K562 (cell line): ENCODE measurements at regions not wholly inside any gene's neighbourhood (a gene's known extent, or its start where the extent isn't known, plus 50 kb on each side); places are given as distances from the start of the nearest gene placed in this dataset.

Source experiments
- ATAC-seq: fragments of 200-7000 bp; cut with Tn5 transposase; 3 replicates; pipeline ENCODE4 v1.9.1; 2020; ENCODE audit warnings: moderate library complexity
- BruUV-seq: library from RNA; stranded (reverse); fragments of 400-500 nt; replicated peaks from 2 replicates; lab custom pipeline; 2021; lab: Mats Ljungman, UMichigan
- CTCF ChIA-PET: fragments of 300-600 bp; formaldehyde crosslinking; extraction: SDS; loops from one replicate; lab custom pipeline; 2021; ENCODE audit warnings: low intra/inter-chr PET ratio; lab: Yijun Ruan, JAX
- POLR2A ChIA-PET: fragments of 300-600, 350-650 bp; sonication (Branson Sonifier 250); formaldehyde crosslinking; extraction: SDS; loops from one replicate; lab custom pipeline; 2021; ENCODE audit warnings: antibody characterized with exemption, inconsistent platforms; lab: Yijun Ruan, JAX
- DNase-seq, 4 experiments: peaks; one replicate each; pipeline versions ENCODE4 v3.0.0 to v3.0.0-alpha.2; 2011 to 2018; ENCODE audit warnings: low spot score in 3 of 4, mixed read lengths in 3 of 4; ENCODE audit errors: extremely low read depth in 1 of 4
- FAIRE-seq: peaks from 2 replicates; lab custom pipeline; 2011; peaks lifted over from hg19 to GRCh38; lab: Jason Lieb, UNC
- H2AFZ ChIP-seq: 2 replicates; pipeline ENCODE4 v1.6.0; 2011; ENCODE audit warnings: low read depth, low read length, control low read depth, inconsistent platforms
- H3K27ac ChIP-seq: fragments of 200-600 bp; 3 replicates; pipeline ENCODE4 v1.8.0; 2011; ENCODE audit warnings: low read depth, mild to moderate bottlenecking, control low read depth, inconsistent platforms, low read length, moderate library complexity, mixed read lengths; ENCODE audit errors: extremely low read depth
- H3K27me3 ChIP-seq, 2 experiments: fragments of 300-600 bp in 1 of 2; 2 replicates in 1 of 2; 3 replicates in 1 of 2; pipeline versions ENCODE4 v1.6.0 to v1.8.0; 2011; ENCODE audit warnings: inconsistent platforms in 2 of 2, low read length in 2 of 2, mild to moderate bottlenecking in 1 of 2, mixed read lengths in 1 of 2, moderate library complexity in 1 of 2; ENCODE audit not compliant: control insufficient read depth in 2 of 2, insufficient read depth in 2 of 2
- H3K36me3 ChIP-seq: fragments of 300-600 bp; 3 replicates; pipeline ENCODE4 v1.8.0; 2011; ENCODE audit warnings: mild to moderate bottlenecking, low read length, inconsistent platforms; ENCODE audit not compliant: control insufficient read depth, insufficient read depth
- H3K4me1 ChIP-seq, 2 experiments: fragments of 200-600 bp in 1 of 2; replicated peaks in 1 of 2; 2 replicates in 1 of 2; 3 replicates in 1 of 2; pipeline versions ENCODE4 v1.5.1 to v1.8.0; 2011; ENCODE audit warnings: inconsistent platforms in 2 of 2, low read length in 2 of 2, mild to moderate bottlenecking in 1 of 2, mixed read lengths in 1 of 2, moderate library complexity in 1 of 2; ENCODE audit not compliant: control insufficient read depth in 2 of 2, insufficient read depth in 2 of 2
- H3K4me2 ChIP-seq: 2 replicates; pipeline ENCODE4 v1.6.1; 2011; ENCODE audit warnings: low read length, control low read depth, inconsistent platforms, mixed read lengths; ENCODE audit not compliant: insufficient read depth
- H3K4me3 ChIP-seq: fragments of 200-600 bp; sonication (generic), shearing (Covaris generic); 2 replicates; pipeline ENCODE4 v1.5.1; 2016; ENCODE audit warnings: control low read depth, inconsistent platforms
- H3K79me2 ChIP-seq: fragments of 200-600 bp; 3 replicates; pipeline ENCODE4 v1.8.0; 2011; ENCODE audit warnings: low read length, inconsistent platforms; ENCODE audit not compliant: control insufficient read depth, insufficient read depth
- H3K9ac ChIP-seq, 2 experiments: 2 replicates each; pipeline versions ENCODE4 v1.6.0 to v1.6.1; 2011; ENCODE audit warnings: low read depth in 2 of 2, low read length in 2 of 2, control low read depth in 1 of 2, inconsistent platforms in 1 of 2, mild to moderate bottlenecking in 1 of 2, mixed read lengths in 1 of 2; ENCODE audit not compliant: insufficient read depth in 1 of 2
- H3K9me1 ChIP-seq: one replicate; pipeline ENCODE4 v1.6.0; 2011; ENCODE audit warnings: inconsistent platforms, mild to moderate bottlenecking, low read length, moderate library complexity; ENCODE audit not compliant: control insufficient read depth, insufficient read depth
- H3K9me3 ChIP-seq: replicated peaks from 2 replicates; pipeline ENCODE4 v1.5.1; 2011; ENCODE audit warnings: low read depth, low read length, inconsistent platforms; ENCODE audit not compliant: control insufficient read depth, insufficient read depth
- H4K20me1 ChIP-seq: replicated peaks from 2 replicates; pipeline ENCODE4 v1.6.1; 2011; ENCODE audit warnings: low read length, inconsistent platforms, mixed read lengths; ENCODE audit not compliant: control insufficient read depth, insufficient read depth
- ASH1L ChIP-seq: fragments of 450-650 bp; IDR thresholded peaks from 2 replicates; pipeline ENCODE4 v1.6.1; 2018; ENCODE audit warnings: borderline replicate concordance, mild to moderate bottlenecking, low read depth; ENCODE audit not compliant: partially characterized antibody
- BHLHE40 ChIP-seq: IDR thresholded peaks from 2 replicates; pipeline ENCODE4 v1.6.1; 2011; ENCODE audit warnings: low read length, improper control_type of control experiment
- DNMT1 ChIP-seq: fragments of 450-650 bp; IDR thresholded peaks from 2 replicates; pipeline ENCODE4 v1.6.1; 2016; ENCODE audit warnings: antibody characterized with exemption, mild to moderate bottlenecking
- HDAC3 ChIP-seq: fragments of 450-650 bp; IDR thresholded peaks from 2 replicates; pipeline ENCODE4 v1.6.1; 2018; ENCODE audit warnings: borderline replicate concordance, mild to moderate bottlenecking, moderate library complexity; ENCODE audit not compliant: partially characterized antibody
- JUNB ChIP-seq: fragments of 450-650 bp; formaldehyde crosslinking; conservative IDR thresholded peaks from 2 replicates; pipeline ENCODE4 v1.4.0; 2020; ENCODE audit warnings: mild to moderate bottlenecking
- LEF1 ChIP-seq: fragments of 450-650 bp; IDR thresholded peaks from 2 replicates; pipeline ENCODE4 v1.6.1; 2016; ENCODE audit warnings: mild to moderate bottlenecking
- MCM2 ChIP-seq: fragments of 450-650 bp; IDR thresholded peaks from 2 replicates; pipeline ENCODE4 v1.6.1; 2017; ENCODE audit warnings: low read depth, mild to moderate bottlenecking
- MEIS2 ChIP-seq: fragments of 450-650 bp; IDR thresholded peaks from 2 replicates; pipeline ENCODE4 v1.6.1; 2014; ENCODE audit warnings: mild to moderate bottlenecking; ENCODE audit not compliant: partially characterized antibody
- MIER1 ChIP-seq: fragments of 450-650 bp; IDR thresholded peaks from 2 replicates; pipeline ENCODE4 v1.6.1; 2016; ENCODE audit warnings: antibody characterized with exemption, mild to moderate bottlenecking, low read depth
- RFX7 ChIP-seq: fragments of 250-450 bp; sonication (Bioruptor Pico); IDR thresholded peaks from 2 replicates; pipeline ENCODE4 v1.5.1; 2021; ENCODE audit warnings: mild to moderate bottlenecking
- SETDB1 ChIP-seq: IDR thresholded peaks from one replicate; pipeline ENCODE4 v1.6.1; 2012; ENCODE audit warnings: low read length, control low read depth, inconsistent platforms
- SREBF2 ChIP-seq: sonication (generic); formaldehyde crosslinking; IDR thresholded peaks from 2 replicates; pipeline ENCODE4 v1.4.0; 2020; ENCODE audit warnings: mild to moderate bottlenecking, missing genetic modification reagents
- STAG1 ChIP-seq: sonication (generic); formaldehyde crosslinking; IDR thresholded peaks from 2 replicates; pipeline ENCODE4 v1.5.0; 2020; ENCODE audit warnings: missing genetic modification reagents, borderline replicate concordance
- TAF15 ChIP-seq: fragments of 200-400 bp; formaldehyde crosslinking; IDR thresholded peaks from 2 replicates; pipeline ENCODE4 v1.6.1; 2017; ENCODE audit warnings: mild to moderate bottlenecking, low read depth, low read length, moderate library complexity
- XRCC5 ChIP-seq: fragments of 200-400 bp; formaldehyde crosslinking; IDR thresholded peaks from 2 replicates; pipeline ENCODE4 v1.6.1; 2017; ENCODE audit warnings: low read depth, mild to moderate bottlenecking, low read length
- ZNF121 ChIP-seq: sonication (generic); formaldehyde crosslinking; conservative IDR thresholded peaks from 2 replicates; pipeline ENCODE4 v1.8.0; 2022; ENCODE audit warnings: missing genetic modification reagents
- ZNF253 ChIP-seq: fragments of 250-450 bp; sonication (Bioruptor Pico); conservative IDR thresholded peaks from 2 replicates; pipeline ENCODE4 v1.6.1; 2021; ENCODE audit warnings: mild to moderate bottlenecking
- ZNF592 ChIP-seq: fragments of 450-650 bp; IDR thresholded peaks from 2 replicates; pipeline ENCODE4 v1.6.1; 2017; ENCODE audit warnings: antibody characterized with exemption, mild to moderate bottlenecking
- ZNF668 ChIP-seq: fragments of 250-450 bp; sonication (Bioruptor Pico); IDR thresholded peaks from 2 replicates; pipeline ENCODE4 v1.8.0; 2022; ENCODE audit warnings: mild to moderate bottlenecking, inconsistent platforms
- ZNF695 ChIP-seq: fragments of 450-650 bp; formaldehyde crosslinking; IDR thresholded peaks from 2 replicates; pipeline ENCODE4 v1.4.0; 2020; ENCODE audit warnings: mild to moderate bottlenecking, moderate library complexity
- ZNF778 ChIP-seq: fragments of 450-650 bp; formaldehyde crosslinking; IDR thresholded peaks from 2 replicates; pipeline ENCODE4 v1.4.0; 2020; ENCODE audit warnings: mild to moderate bottlenecking, moderate library complexity
- WGBS: fragments of 100-300 bp; shearing (Covaris generic); methylation state at CpG from one replicate; pipeline ENCODE4 v1.1.6; 2016; ENCODE audit warnings: low coverage, mixed read lengths; ENCODE audit not compliant: insufficient coverage; ENCODE audit errors: missing lambda C conversion rate; 5-methylcytosine and 5-hydroxymethylcytosine counted together
- in situ Hi-C: fragments of 300-500 bp; cut with MboI; formaldehyde crosslinking; loops from 4 replicates; pipeline ENCODE4 v1.15.0; 2018; ENCODE audit warnings: inconsistent platforms, mixed read lengths
- intact Hi-C: fragments of 100-400 bp; cut with micrococcal nuclease; formaldehyde crosslinking; loops from 2 replicates; pipeline ENCODE4 v1.14.2; 2022

GRCh38 chr13:84821261-84821660, 939.0 kb upstream of the SLITRK1 start (continued):
- TF ChIP-seq ZNF778, result no peak
- TF ChIP-seq BHLHE40, result no peak
- no peak for TF ChIP-seq SETDB1
- TF ChIP-seq ZNF253 (CRISPR knock-in tag), result no peak
- no peak for TF ChIP-seq XRCC5
- TF ChIP-seq ZNF121 (CRISPR knock-in tag), result no peak
- TF ChIP-seq ZNF695, result no peak
- no peak for TF ChIP-seq JUNB (CRISPR knock-in tag)
- TF ChIP-seq, all 486 proteins: peak for 0

GRCh38 chr13:84816567-84817105, 934.4 kb upstream of the SLITRK1 start:
- H3K4me1 ChIP-seq, result no peaks in the 10 kb centered on the region
- H3K4me2 ChIP-seq, result no peak overlapping the region
- H3K9ac ChIP-seq, result no peak overlapping the region
- no peak for ATAC-seq
- no peak for DNase-seq
- no peaks in the 10 kb centered on the region for H3K9me3 ChIP-seq
- no peak overlapping the region for H2AFZ ChIP-seq
- no peaks in the 10 kb centered on the region for H3K79me2 ChIP-seq
- no peaks in the 10 kb centered on the region for H3K9me1 ChIP-seq
- no peaks in the 10 kb centered on the region for H4K20me1 ChIP-seq
- no peak for TF ChIP-seq MCM2
- TF ChIP-seq ZNF668 (CRISPR knock-in tag), result no peak
- TF ChIP-seq MEIS2, result no peak
- no peak for TF ChIP-seq ZNF592
- no peak for TF ChIP-seq MIER1
- no peak for TF ChIP-seq DNMT1
- TF ChIP-seq ASH1L, result no peak
- no peak for TF ChIP-seq TAF15
- TF ChIP-seq LEF1, result no peak
- TF ChIP-seq STAG1 (CRISPR knock-in tag), result no peak
- TF ChIP-seq HDAC3, result no peak
- no peak for TF ChIP-seq RFX7 (CRISPR knock-in tag)
- no peak for TF ChIP-seq SREBF2 (CRISPR knock-in tag)
- ChIA-PET CTCF (no interaction called here), POLR2A (no interaction called here)
- 0% methylated on average over 4 of the region's 4 CpGs for WGBS
- in situ Hi-C loops (no loop called here), intact Hi-C loops (no loop called here)
- no peak overlapping the region for H3K27ac ChIP-seq
- H3K36me3 ChIP-seq, result no peaks in the 10 kb centered on the region
- FAIRE-seq, result no peak
- H3K27me3 ChIP-seq, result no peaks in the 10 kb centered on the region
- H3K4me3 ChIP-seq, result no peak overlapping the region
- BruUV-seq, result no TSS peak
